GM12892 (cell line): ENCODE measurements at regions not wholly inside any gene's neighbourhood (a gene's known extent, or its start where the extent isn't known, plus 50 kb on each side); places are given as distances from the start of the nearest gene placed in this dataset.

Experiments
- DNase-seq: peaks from one replicate; pipeline ENCODE4 v3.0.0; 2011; ENCODE audit not compliant: insufficient read length
- FAIRE-seq: peaks from 2 replicates; lab custom pipeline; 2011; peaks lifted over from hg19 to GRCh38; lab: Jason Lieb, UNC
- POLR2A ChIP-seq: IDR thresholded peaks from 2 replicates; pipeline ENCODE4 v1.6.1; 2011; ENCODE audit warnings: low read depth, low read length, control low read depth
- POLR2AphosphoS5 ChIP-seq: IDR thresholded peaks from 2 replicates; pipeline ENCODE4 v1.6.1; 2011; ENCODE audit warnings: low read depth, low read length, control low read depth
- TAF1 ChIP-seq: IDR thresholded peaks from 2 replicates; pipeline ENCODE4 v1.6.1; 2011; ENCODE audit warnings: low read depth, mild to moderate bottlenecking, control low read depth, low read length, borderline replicate concordance

- DNase-seq, result no peak
- no peak for FAIRE-seq
- TF ChIP-seq TAF1, result no peak
- TF ChIP-seq POLR2AphosphoS5, result no peak
- no peak for TF ChIP-seq POLR2A
These were observed 119.9 kb downstream of the ADCYAP1R1 start for GRCh38 chr7:31171984-31172383.

- DNase-seq, result no peak
- TF ChIP-seq POLR2AphosphoS5, result no peak
- no peak for TF ChIP-seq POLR2A
- no peak for TF ChIP-seq TAF1
- no peak for FAIRE-seq
These were observed 119.2 kb downstream of the ADCYAP1R1 start for GRCh38 chr7:31171216-31171785.
